Myocyte (in vitro differentiated cells): ENCODE measurements at regions not wholly inside any gene's neighbourhood (a gene's known extent, or its start where the extent isn't known, plus 50 kb on each side); places are given as distances from the start of the nearest gene placed in this dataset.
"Not testable (repeated sequence)": the region's sequence is repeated elsewhere in the genome, so short reads cannot be mapped to it uniquely, and the experiment has no call there.

ENCODE experiments used
- DNase-seq: peaks from one replicate; pipeline ENCODE4 v3.0.0-alpha.2; 2012; ENCODE audit warnings: low read depth

GRCh38 chr4:128536746-128537145 lies 249.1 kb upstream of the PGRMC2 start:
- no peak for DNase-seq

- DNase-seq: not testable (repeated sequence)
These were observed 247.9 kb upstream of the PGRMC2 start for GRCh38 chr4:128535510-128535909.

GRCh38 chr4:128528793-128529553 lies 241.4 kb upstream of the PGRMC2 start:
- peak; percentile 95 for DNase-seq

GRCh38 chr4:128527946-128528576 lies 240.4 kb upstream of the PGRMC2 start:
- peak; percentile 27 for DNase-seq

GRCh38 chr4:128527351-128527750 lies 239.7 kb upstream of the PGRMC2 start:
- DNase-seq: no peak

GRCh38 chr4:128525992-128526630 lies 238.5 kb upstream of the PGRMC2 start:
- peak; percentile 57 for DNase-seq

GRCh38 chr4:128525387-128525786 lies 237.8 kb upstream of the PGRMC2 start:
- peak; percentile 50 for DNase-seq

- peak; percentile 82 for DNase-seq
These were observed 236.7 kb upstream of the PGRMC2 start for GRCh38 chr4:128524311-128524710.

- DNase-seq: peak; percentile 59
These were observed 234.1 kb upstream of the PGRMC2 start for GRCh38 chr4:128521648-128522111.

- no peak for DNase-seq
These were observed 233.5 kb upstream of the PGRMC2 start for GRCh38 chr4:128521156-128521555.

- DNase-seq: peak; percentile 61
These were observed 231.7 kb upstream of the PGRMC2 start for GRCh38 chr4:128519163-128519830.

GRCh38 chr4:128517739-128518510 lies 230.3 kb upstream of the PGRMC2 start:
- DNase-seq: peak; percentile 86

GRCh38 chr4:128517096-128517738 lies 229.6 kb upstream of the PGRMC2 start:
- DNase-seq: peak; percentile 16

- no peak for DNase-seq
These were observed 228.8 kb upstream of the PGRMC2 start for GRCh38 chr4:128516301-128516969.

GRCh38 chr4:128513664-128514484 lies 226.3 kb upstream of the PGRMC2 start:
- DNase-seq: no peak

GRCh38 chr4:128512767-128513322 lies 225.2 kb upstream of the PGRMC2 start:
- DNase-seq: peak; percentile 21

GRCh38 chr4:128512161-128512560 lies 224.5 kb upstream of the PGRMC2 start:
- DNase-seq: no peak

- no peak for DNase-seq
These were observed 223.2 kb upstream of the PGRMC2 start for GRCh38 chr4:128510850-128511249.
